Lung (tissue), 11 donors: ENCODE measurements at regions not wholly inside any gene's neighbourhood (a gene's known extent, or its start where the extent isn't known, plus 50 kb on each side); places are given as distances from the start of the nearest gene placed in this dataset.
A peak's percentile ranks its signal among the peaks of the same experiment; 100 is the strongest.

ENCODE experiments used
- ATAC-seq: fragments of 200-7000 bp; cut with Tn5 transposase; one replicate; pipeline ENCODE4 v1.9.1; 2020; ENCODE audit warnings: moderate number of reproducible peaks; ENCODE audit not compliant: insufficient read depth, low FRiP score
- DNase-seq, 3 donors: peaks; one replicate each; pipeline ENCODE4 v3.0.0-alpha.2; 2013 to 2017
- H3K27ac ChIP-seq, 2 donors: one replicate each; pipeline ENCODE4 v1.5.1; 2013; ENCODE audit warnings: mild to moderate bottlenecking in 2 of 2, moderate library complexity in 2 of 2, control low read depth in 1 of 2, inconsistent platforms in 1 of 2, low read depth in 1 of 2, low read length in 1 of 2
- H3K27me3 ChIP-seq, 3 donors: one replicate each; pipeline ENCODE4 v1.5.1; 2013; ENCODE audit warnings: low read length in 2 of 3; ENCODE audit not compliant: control insufficient read depth in 3 of 3, insufficient read depth in 3 of 3
- H3K36me3 ChIP-seq, 4 donors: one replicate each; pipeline ENCODE4 v1.5.1; 2013; ENCODE audit warnings: low read length in 4 of 4, mild to moderate bottlenecking in 1 of 4, moderate library complexity in 1 of 4; ENCODE audit not compliant: control insufficient read depth in 4 of 4, insufficient read depth in 4 of 4
- H3K4me1 ChIP-seq, 5 donors: one replicate each; pipeline ENCODE4 v1.5.1; 2013; ENCODE audit warnings: low read length in 5 of 5, mild to moderate bottlenecking in 2 of 5, moderate library complexity in 1 of 5; ENCODE audit not compliant: control insufficient read depth in 5 of 5, insufficient read depth in 5 of 5
- H3K4me3 ChIP-seq: one replicate; pipeline ENCODE4 v1.5.1; 2013; ENCODE audit warnings: mild to moderate bottlenecking, control low read depth, moderate library complexity
- H3K9ac ChIP-seq, 2 donors: one replicate each; pipeline ENCODE4 v1.5.1; 2013; ENCODE audit warnings: low read length in 2 of 2, control low read depth in 1 of 2; ENCODE audit not compliant: insufficient read depth in 1 of 2
- H3K9me3 ChIP-seq, 4 donors: one replicate each; pipeline ENCODE4 v1.5.1; 2013; ENCODE audit warnings: low read length in 3 of 4, mild to moderate bottlenecking in 1 of 4, moderate library complexity in 1 of 4; ENCODE audit not compliant: control insufficient read depth in 4 of 4, insufficient read depth in 3 of 4
- WGBS, 2 donors: extraction: QIAGEN DNeasy Blood & Tissue Kit; methylation state at CpG; one replicate each; pipeline ENCODE4 v1.1.7; 2013; 5-methylcytosine and 5-hydroxymethylcytosine counted together
- TF ChIP-seq, protein P1 (sequence below): IDR thresholded peaks from 2 replicates; pipeline ENCODE4 v1.5.1; 2012; ENCODE audit warnings: mild to moderate bottlenecking; ENCODE audit errors: control extremely low read depth, extremely low read depth
- donor health status: control.
- donor health status: control.
- donor health status: Bipolar disorder and iron deficiency.
- donor health status: healthy.
- donor health status: DM: yes; HTN: yes; CAD: no.

- H3K9ac ChIP-seq = no peak overlapping the region
- ATAC-seq (no peak), DNase-seq (peak in 1 of 3 donors; percentile 1)
- TF ChIP-seq, protein P1, sequence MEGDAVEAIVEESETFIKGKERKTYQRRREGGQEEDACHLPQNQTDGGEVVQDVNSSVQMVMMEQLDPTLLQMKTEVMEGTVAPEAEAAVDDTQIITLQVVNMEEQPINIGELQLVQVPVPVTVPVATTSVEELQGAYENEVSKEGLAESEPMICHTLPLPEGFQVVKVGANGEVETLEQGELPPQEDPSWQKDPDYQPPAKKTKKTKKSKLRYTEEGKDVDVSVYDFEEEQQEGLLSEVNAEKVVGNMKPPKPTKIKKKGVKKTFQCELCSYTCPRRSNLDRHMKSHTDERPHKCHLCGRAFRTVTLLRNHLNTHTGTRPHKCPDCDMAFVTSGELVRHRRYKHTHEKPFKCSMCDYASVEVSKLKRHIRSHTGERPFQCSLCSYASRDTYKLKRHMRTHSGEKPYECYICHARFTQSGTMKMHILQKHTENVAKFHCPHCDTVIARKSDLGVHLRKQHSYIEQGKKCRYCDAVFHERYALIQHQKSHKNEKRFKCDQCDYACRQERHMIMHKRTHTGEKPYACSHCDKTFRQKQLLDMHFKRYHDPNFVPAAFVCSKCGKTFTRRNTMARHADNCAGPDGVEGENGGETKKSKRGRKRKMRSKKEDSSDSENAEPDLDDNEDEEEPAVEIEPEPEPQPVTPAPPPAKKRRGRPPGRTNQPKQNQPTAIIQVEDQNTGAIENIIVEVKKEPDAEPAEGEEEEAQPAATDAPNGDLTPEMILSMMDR = no peak
- 35 to 66% methylated on average over 6 of the region's 6 CpGs for WGBS, 2 donors
- H3K27me3 ChIP-seq = no peaks in the 10 kb centered on the region
- H3K36me3 ChIP-seq = no peaks in the 10 kb centered on the region
- H3K4me3 ChIP-seq = no peak overlapping the region
- peaks cover 0 to 3% (median 0%) of the 10 kb centered on the region in 4 donors for H3K9me3 ChIP-seq
- no peak overlapping the region for H3K27ac ChIP-seq
- H3K4me1 ChIP-seq = no peaks in the 10 kb centered on the region
Observed at GRCh38 chrX:128460835-128461234, 408.6 kb upstream of the ACTRT1 start.

- H3K36me3 ChIP-seq = no peaks in the 10 kb centered on the region
- ATAC-seq (no peak), DNase-seq (no peak)
- no peak overlapping the region for H3K27ac ChIP-seq
- H3K4me3 ChIP-seq = no peak overlapping the region
- H3K27me3 ChIP-seq = no peaks in the 10 kb centered on the region
- no peak overlapping the region for H3K9ac ChIP-seq
- 66 to 94% methylated on average over 2 of the region's 2 CpGs for WGBS, 2 donors
- TF ChIP-seq, protein P1 = no peak
- H3K4me1 ChIP-seq = no peaks in the 10 kb centered on the region
- H3K9me3 ChIP-seq = peaks cover 0 to 7% (median 0%) of the 10 kb centered on the region in 4 donors
Observed at GRCh38 chrX:128458888-128459287, 406.7 kb upstream of the ACTRT1 start.

- no peak for ATAC-seq
- 72 to 78% methylated on average over 2 of the region's 2 CpGs for WGBS, 2 donors
- Histone ChIP-seq H3K9ac (no peak overlapping the region), H3K27me3 (no peaks in the 10 kb centered on the region), H3K4me1 (no peaks in the 10 kb centered on the region), H3K27ac (no peak overlapping the region), H3K4me3 (no peak overlapping the region), H3K9me3 (peaks cover 0 to 7% (median 0%) of the 10 kb centered on the region in 4 donors), H3K36me3 (no peaks in the 10 kb centered on the region)
- TF ChIP-seq, protein P1 = no peak
- no peak for DNase-seq
Observed at GRCh38 chrX:128457674-128458073, 405.5 kb upstream of the ACTRT1 start.

- no peaks in the 10 kb centered on the region for H3K4me1 ChIP-seq
- H3K9me3 ChIP-seq = peaks cover 0 to 4% (median 0%) of the 10 kb centered on the region in 4 donors
- H3K9ac ChIP-seq = no peak overlapping the region
- no peaks in the 10 kb centered on the region for H3K27me3 ChIP-seq
- 45 to 84% methylated on average over 4 of the region's 4 CpGs for WGBS, 2 donors
- no peak overlapping the region for H3K27ac ChIP-seq
- no peak overlapping the region for H3K4me3 ChIP-seq
- DNase-seq = no peak
- no peak for ATAC-seq
- no peaks in the 10 kb centered on the region for H3K36me3 ChIP-seq
- TF ChIP-seq, protein P1 = no peak
Observed at GRCh38 chrX:128439159-128439558, 387.0 kb upstream of the ACTRT1 start.
